ENCODE measurements at regions not wholly inside any gene's neighbourhood (a gene's known extent, or its start where the extent isn't known, plus 50 kb on each side); places are given as distances from the start of the nearest gene placed in this dataset.
"Not testable (repeated sequence)": the region's sequence is repeated elsewhere in the genome, so short reads cannot be mapped to it uniquely, and the experiment has no call there.

GRCh38 chr5:120942596-120943350 is 478.7 kb downstream of the PRR16 start:
- no peak for TF ChIP-seq CTCF (IDR thresholded peaks at IDR 0.05; ENCODE audit: low read depth, low read length)
- Histone ChIP-seq H3K36me3 (no peaks in the 10 kb centered on the region), H3K4me1 (peaks cover 17% of the 10 kb centered on the region), H3K4me3 (ENCODE audit: low read depth, low read length) (no peak overlapping the region), H3K27me3 (no peaks in the 10 kb centered on the region), H3K9me3 (no peaks in the 10 kb centered on the region)
- DNase-seq: no peak

- H3K36me3 ChIP-seq; H3K4me3 ChIP-seq (ENCODE audit: low read depth, low read length); DNase-seq; H3K4me1 ChIP-seq; H3K27me3 ChIP-seq; H3K9me3 ChIP-seq: not testable (repeated sequence)
Measured at GRCh38 chr5:120949596-120949995, 485.5 kb downstream of the PRR16 start.

- not testable (repeated sequence) for H3K4me3 ChIP-seq (ENCODE audit: low read depth, low read length); DNase-seq; H3K36me3 ChIP-seq; H3K9me3 ChIP-seq; H3K27me3 ChIP-seq; H3K4me1 ChIP-seq
Measured at GRCh38 chr5:120953445-120953844, 489.3 kb downstream of the PRR16 start.

GRCh38 chr5:120954255-120954654 is 490.2 kb downstream of the PRR16 start:
- DNase-seq: no peak
- H3K9me3 ChIP-seq: no peaks in the 10 kb centered on the region
- no peak overlapping the region for H3K4me3 ChIP-seq (ENCODE audit: low read depth, low read length)
- H3K4me1 ChIP-seq: peaks cover 6% of the 10 kb centered on the region; the same call in 1 of the 2 replicates
- H3K36me3 ChIP-seq: no peaks in the 10 kb centered on the region
- no peaks in the 10 kb centered on the region for H3K27me3 ChIP-seq
- TF ChIP-seq CTCF (IDR thresholded peaks at IDR 0.05; ENCODE audit: low read depth, low read length): no peak

GRCh38 chr5:120955795-120956194 is 491.7 kb downstream of the PRR16 start:
- Histone ChIP-seq H3K36me3 (no peaks in the 10 kb centered on the region), H3K4me1 (peaks cover 6% of the 10 kb centered on the region; the same call in 1 of the 2 replicates), H3K4me3 (ENCODE audit: low read depth, low read length) (no peak overlapping the region), H3K27me3 (no peaks in the 10 kb centered on the region), H3K9me3 (no peaks in the 10 kb centered on the region)
- no peak for DNase-seq
- TF ChIP-seq CTCF (IDR thresholded peaks at IDR 0.05; ENCODE audit: low read depth, low read length): no peak

- Histone ChIP-seq H3K27me3 (no peaks in the 10 kb centered on the region), H3K4me3 (ENCODE audit: low read depth, low read length) (no peak overlapping the region), H3K36me3 (no peaks in the 10 kb centered on the region), H3K9me3 (no peaks in the 10 kb centered on the region), H3K4me1 (peaks cover 6% of the 10 kb centered on the region; the same call in 1 of the 2 replicates)
- no peak for TF ChIP-seq CTCF (IDR thresholded peaks at IDR 0.05; ENCODE audit: low read depth, low read length)
- no peak for DNase-seq
Measured at GRCh38 chr5:120958877-120959485, 494.9 kb downstream of the PRR16 start.

- Histone ChIP-seq H3K27me3 (no peaks in the 10 kb centered on the region), H3K9me3 (no peaks in the 10 kb centered on the region), H3K4me3 (ENCODE audit: low read depth, low read length) (no peak overlapping the region), H3K4me1 (peaks cover 6% of the 10 kb centered on the region; the same call in 1 of the 2 replicates), H3K36me3 (no peaks in the 10 kb centered on the region)
- no peak for TF ChIP-seq CTCF (IDR thresholded peaks at IDR 0.05; ENCODE audit: low read depth, low read length)
- DNase-seq: no peak
Measured at GRCh38 chr5:120960510-120960909, 496.4 kb downstream of the PRR16 start.
